ENCODE measurements at regions not wholly inside any gene's neighbourhood (a gene's known extent, or its start where the extent isn't known, plus 50 kb on each side); places are given as distances from the start of the nearest gene placed in this dataset.

- Histone ChIP-seq H3K4me2 (ENCODE audit: insufficient read depth in 1 of 2, low read depth in 2 of 2, low read length in 2 of 2) (no peak overlapping the region), H3K56ac (replicated peaks; ENCODE audit: insufficient read length, low read depth, low read length) (peak overlapping the region; percentile 74), H4K8ac (ENCODE audit: extremely low read depth, insufficient read depth, low read length) (peak overlapping the region; percentile 18; the same call in 1 of the 2 replicates), H2AK5ac (ENCODE audit: low read depth, low read length) (peak overlapping the region; percentile 72; the same call in 1 of the 2 replicates), H3K4me1 (replicated peaks in 1 of 4; ENCODE audit: control insufficient read depth in 3 of 4, insufficient read depth in 4 of 4, low read length in 3 of 4) (no peaks in the 10 kb centered on the region; a peak in 1 of 7 replicates), H2BK5ac (ENCODE audit: low read depth, low read length) (no peak overlapping the region; the same call in 1 of the 2 replicates), H3K23ac (ENCODE audit: insufficient read length) (peak overlapping the region; percentile 10), H2AFZ (ENCODE audit: low read length) (no peak overlapping the region), H4K91ac (replicated peaks; ENCODE audit: insufficient read length, low read length) (peak overlapping the region; percentile 90), H3K36me3 (ENCODE audit: control insufficient read depth in 2 of 4, insufficient read depth in 4 of 4, low read length in 3 of 4) (no peaks in the 10 kb centered on the region; a peak in 1 of 8 replicates), H3K18ac (ENCODE audit: extremely low read depth, low read length) (no peak overlapping the region), H3K9me3 (ENCODE audit: insufficient read depth in 2 of 2, low read depth in 1 of 2, low read length in 1 of 2) (peaks cover 0 to 5% of the 10 kb centered on the region in 2 experiments; a peak in 2 of 4 replicates), H3K23me2 (ENCODE audit: low read depth, low read length) (peaks cover 7% of the 10 kb centered on the region; the same call in 1 of the 2 replicates), H3K4me3 (ENCODE audit: extremely low read depth in 1 of 4, insufficient read depth in 2 of 4, low read depth in 3 of 4, low read length in 4 of 4) (no peak overlapping the region; a peak in 1 of 8 replicates), H3K27ac (ENCODE audit: low read depth, low read length) (no peak overlapping the region), H3K4ac (replicated peaks; ENCODE audit: insufficient read length, low read depth, low read length) (peak overlapping the region; percentile 96), H3K79me1 (ENCODE audit: low read depth, low read length) (no peaks in the 10 kb centered on the region), H4K5ac (ENCODE audit: insufficient read length, low read depth, low read length) (no peak overlapping the region), H2BK20ac (ENCODE audit: low read length) (no peak overlapping the region; the same call in 1 of the 2 replicates), H3K27me3 (replicated peaks in 1 of 4; ENCODE audit: control insufficient read depth in 3 of 4, extremely low read depth in 1 of 4, insufficient read depth in 3 of 4, low read length in 3 of 4) (no peaks in the 10 kb centered on the region), H4K20me1 (replicated peaks in 1 of 2; ENCODE audit: control insufficient read depth in 1 of 2, insufficient read depth in 2 of 2, low read length in 2 of 2) (peaks cover 0 to 9% of the 10 kb centered on the region in 2 experiments), H2BK15ac (ENCODE audit: low read length) (no peak overlapping the region), H3K79me2 (ENCODE audit: control insufficient read depth in 1 of 2, insufficient read depth in 2 of 2, low read length in 2 of 2) (no peaks in the 10 kb centered on the region), H2BK12ac (ENCODE audit: low read depth, low read length) (peak overlapping the region; percentile 89; the same call in 1 of the 2 replicates), H3K9ac (replicated peaks in 1 of 4; ENCODE audit: extremely low read depth in 1 of 4, low read depth in 3 of 4, low read length in 3 of 4) (no peak overlapping the region), H3K14ac (ENCODE audit: insufficient read length) (peak overlapping the region; percentile 69), H2BK120ac (replicated peaks; ENCODE audit: low read depth, low read length) (peak overlapping the region; percentile 38)
- no peak for DNase-seq (ENCODE audit: low read depth in 1 of 2, low spot score in 2 of 2)
- ChIA-PET CTCF (ENCODE audit: partially characterized antibody) (interaction anchor here (1.1 to 1.4 kb wide), 2 partner anchors 14 kb away, joined by 3 to 6 read pairs; no protein-coding TSS in a partner anchor), POLR2A (ENCODE audit: partially characterized antibody) (no interaction called here)
- FAIRE-seq = no peak
- TF ChIP-seq CBX5 (IDR thresholded peaks at IDR 0.05; ENCODE audit: low read depth, low read length) (no peak), TBP (IDR thresholded peaks at IDR 0.05; ENCODE audit: low read depth, low read length) (no peak)
- 91% methylated on average over 8 of the region's 8 CpGs; no CpG with 5 or more reads in 1 of the 2 experiments for WGBS, 2 experiments (ENCODE audit: extremely low coverage in 1 of 2, insufficient coverage in 1 of 2, insufficient read length in 1 of 2, insufficient replicate concordance in 2 of 2, low coverage in 1 of 2, low lambda C conversion rate in 2 of 2, missing lambda C conversion rate in 1 of 2)
Measured at GRCh38 chr5:1960595-1961303, 78.0 kb upstream of the IRX4 start.

Data from H1 (cell line).